ENCODE measurements at regions not wholly inside any gene's neighbourhood (a gene's known extent, or its start where the extent isn't known, plus 50 kb on each side); places are given as distances from the start of the nearest gene placed in this dataset.

GRCh38 chr6:4354181-4354580, 218.8 kb upstream of the ECI2 start:
- Histone ChIP-seq H3K4me3 (ENCODE audit: low read depth in 1 of 2, low read length in 2 of 2) (no peak overlapping the region), H3K36me3 (ENCODE audit: control insufficient read depth in 1 of 2, insufficient read depth in 2 of 2, low read length in 2 of 2) (no peaks in the 10 kb centered on the region), H3K27me3 (ENCODE audit: control insufficient read depth in 1 of 2, insufficient read depth in 2 of 2, low read length in 2 of 2) (peaks cover 0 to 3% of the 10 kb centered on the region in 2 donors), H3K9ac (ENCODE audit: low read depth in 1 of 2, low read length in 2 of 2) (no peak overlapping the region), H3K9me3 (ENCODE audit: control insufficient read depth in 1 of 2, low read length in 2 of 2) (no peaks in the 10 kb centered on the region), H3K4me1 (ENCODE audit: control insufficient read depth in 1 of 2, insufficient read depth in 2 of 2, low read length in 2 of 2) (peaks cover 6 to 8% of the 10 kb centered on the region in 2 donors), H3K27ac (ENCODE audit: low read depth, low read length) (no peak overlapping the region)

DNA sequence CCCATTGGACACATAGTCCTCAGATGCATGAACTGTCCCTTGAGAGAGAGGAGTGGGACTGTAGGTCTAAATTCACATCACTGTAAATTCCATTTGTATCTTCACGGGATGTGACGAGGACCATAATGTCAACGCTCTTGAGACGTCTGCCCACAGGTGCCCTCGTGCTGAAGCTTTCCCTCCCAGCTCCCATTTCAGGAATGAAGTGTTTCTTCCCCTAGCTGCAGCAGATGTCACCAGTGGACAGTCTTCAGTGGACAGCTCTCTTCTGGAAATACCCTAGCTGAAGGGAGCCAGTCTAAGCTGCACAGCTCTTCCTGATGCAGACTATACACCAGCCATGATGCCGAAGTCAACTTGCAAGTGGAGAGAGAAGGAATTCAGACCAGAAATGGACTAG, 217.4 kb upstream of the ECI2 start:
- Histone ChIP-seq H3K27ac (ENCODE audit: low read depth, low read length) (no peak overlapping the region), H3K9me3 (ENCODE audit: control insufficient read depth in 1 of 2, low read length in 2 of 2) (no peaks in the 10 kb centered on the region), H3K27me3 (ENCODE audit: control insufficient read depth in 1 of 2, insufficient read depth in 2 of 2, low read length in 2 of 2) (peaks cover 0 to 3% of the 10 kb centered on the region in 2 donors), H3K36me3 (ENCODE audit: control insufficient read depth in 1 of 2, insufficient read depth in 2 of 2, low read length in 2 of 2) (no peaks in the 10 kb centered on the region), H3K4me3 (ENCODE audit: low read depth in 1 of 2, low read length in 2 of 2) (no peak overlapping the region), H3K9ac (ENCODE audit: low read depth in 1 of 2, low read length in 2 of 2) (no peak overlapping the region), H3K4me1 (ENCODE audit: control insufficient read depth in 1 of 2, insufficient read depth in 2 of 2, low read length in 2 of 2) (no peaks in the 10 kb centered on the region)

DNA sequence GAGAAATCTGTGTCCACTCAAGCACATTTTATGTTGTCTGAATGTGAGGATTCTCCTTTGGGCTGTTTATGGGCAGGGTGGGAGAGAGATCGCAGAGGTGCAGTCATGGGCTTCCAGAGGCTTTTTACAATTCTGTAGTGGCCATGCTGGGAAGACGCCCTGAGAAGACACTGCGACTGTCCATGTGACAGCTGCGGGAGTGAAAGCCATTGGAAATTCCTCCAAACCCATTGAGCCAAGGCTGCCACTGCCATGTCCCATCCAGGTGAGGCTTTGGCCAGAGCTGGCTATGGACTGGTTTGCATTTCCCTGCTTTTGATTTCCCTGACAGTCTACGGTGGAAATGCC, 216.9 kb upstream of the ECI2 start:
- H3K27ac ChIP-seq (ENCODE audit: low read depth, low read length), result no peak overlapping the region
- H3K4me3 ChIP-seq (ENCODE audit: low read depth in 1 of 2, low read length in 2 of 2), result no peak overlapping the region
- no peaks in the 10 kb centered on the region for H3K9me3 ChIP-seq (ENCODE audit: control insufficient read depth in 1 of 2, low read length in 2 of 2)
- no peaks in the 10 kb centered on the region for H3K36me3 ChIP-seq (ENCODE audit: control insufficient read depth in 1 of 2, insufficient read depth in 2 of 2, low read length in 2 of 2)
- no peaks in the 10 kb centered on the region for H3K4me1 ChIP-seq (ENCODE audit: control insufficient read depth in 1 of 2, insufficient read depth in 2 of 2, low read length in 2 of 2)
- no peak overlapping the region for H3K9ac ChIP-seq (ENCODE audit: low read depth in 1 of 2, low read length in 2 of 2)
- peaks cover 0 to 3% of the 10 kb centered on the region in 2 donors for H3K27me3 ChIP-seq (ENCODE audit: control insufficient read depth in 1 of 2, insufficient read depth in 2 of 2, low read length in 2 of 2)

GRCh38 chr6:4351520-4352321, 216.3 kb upstream of the ECI2 start:
- no peaks in the 10 kb centered on the region for H3K4me1 ChIP-seq (ENCODE audit: control insufficient read depth in 1 of 2, insufficient read depth in 2 of 2, low read length in 2 of 2)
- H3K9ac ChIP-seq (ENCODE audit: low read depth in 1 of 2, low read length in 2 of 2), result no peak overlapping the region
- no peak overlapping the region for H3K27ac ChIP-seq (ENCODE audit: low read depth, low read length)
- no peaks in the 10 kb centered on the region for H3K36me3 ChIP-seq (ENCODE audit: control insufficient read depth in 1 of 2, insufficient read depth in 2 of 2, low read length in 2 of 2)
- peaks cover 0 to 3% of the 10 kb centered on the region in 2 donors for H3K27me3 ChIP-seq (ENCODE audit: control insufficient read depth in 1 of 2, insufficient read depth in 2 of 2, low read length in 2 of 2)
- H3K4me3 ChIP-seq (ENCODE audit: low read depth in 1 of 2, low read length in 2 of 2), result no peak overlapping the region
- no peaks in the 10 kb centered on the region for H3K9me3 ChIP-seq (ENCODE audit: control insufficient read depth in 1 of 2, low read length in 2 of 2)

DNA sequence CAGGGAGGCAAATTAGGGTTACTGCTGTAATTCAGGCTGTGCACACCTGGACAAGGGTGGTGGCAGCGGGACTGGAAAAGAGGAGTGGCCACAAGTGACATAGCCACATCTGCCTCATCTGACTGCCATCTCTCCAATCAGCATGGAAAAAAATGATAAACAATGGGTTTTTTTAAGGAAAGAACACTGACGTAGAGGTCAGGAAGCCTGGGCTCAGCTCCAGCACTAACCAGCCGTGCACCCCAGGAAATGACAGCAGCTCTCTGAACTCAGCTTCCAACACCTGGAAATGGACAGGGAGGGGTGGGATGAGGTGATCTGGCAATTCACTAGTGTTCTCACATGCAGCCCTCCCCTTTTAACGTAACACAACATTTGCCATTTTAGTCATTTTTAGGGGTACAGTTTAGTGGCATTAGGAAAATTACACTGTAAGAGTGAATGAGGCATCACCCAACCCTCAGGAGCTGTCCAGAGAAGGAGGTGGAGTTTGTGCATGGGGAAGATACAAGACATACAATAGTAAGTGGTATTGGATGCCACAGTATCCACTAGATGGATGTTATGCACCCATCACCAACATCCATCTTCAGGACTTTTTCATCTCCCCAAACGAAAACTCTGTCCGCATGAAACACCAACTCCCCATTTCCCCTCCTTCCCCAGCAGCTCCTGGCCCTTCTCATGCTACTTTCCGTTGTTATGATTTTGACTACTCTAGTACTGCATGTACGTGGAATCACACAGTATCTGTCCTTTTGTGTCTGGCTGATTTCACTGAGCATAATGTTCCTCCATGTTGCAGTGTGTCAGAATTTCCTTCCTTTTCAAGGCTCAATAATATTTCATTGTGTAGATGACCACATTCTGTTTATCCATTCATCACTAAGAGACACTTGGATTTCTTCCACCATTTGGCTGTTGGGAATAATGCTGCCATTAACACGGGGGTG, 215.5 kb upstream of the ECI2 start:
- Histone ChIP-seq H3K9me3 (ENCODE audit: control insufficient read depth in 1 of 2, low read length in 2 of 2) (no peaks in the 10 kb centered on the region), H3K27me3 (ENCODE audit: control insufficient read depth in 1 of 2, insufficient read depth in 2 of 2, low read length in 2 of 2) (peaks cover 0 to 3% of the 10 kb centered on the region in 2 donors), H3K4me3 (ENCODE audit: low read depth in 1 of 2, low read length in 2 of 2) (no peak overlapping the region), H3K27ac (ENCODE audit: low read depth, low read length) (no peak overlapping the region), H3K4me1 (ENCODE audit: control insufficient read depth in 1 of 2, insufficient read depth in 2 of 2, low read length in 2 of 2) (no peaks in the 10 kb centered on the region), H3K36me3 (ENCODE audit: control insufficient read depth in 1 of 2, insufficient read depth in 2 of 2, low read length in 2 of 2) (no peaks in the 10 kb centered on the region), H3K9ac (ENCODE audit: low read depth in 1 of 2, low read length in 2 of 2) (no peak overlapping the region)

GRCh38 chr6:4349931-4350330, 214.6 kb upstream of the ECI2 start:
- peaks cover 0 to 3% of the 10 kb centered on the region in 2 donors for H3K27me3 ChIP-seq (ENCODE audit: control insufficient read depth in 1 of 2, insufficient read depth in 2 of 2, low read length in 2 of 2)
- no peak overlapping the region for H3K9ac ChIP-seq (ENCODE audit: low read depth in 1 of 2, low read length in 2 of 2)
- H3K27ac ChIP-seq (ENCODE audit: low read depth, low read length), result no peak overlapping the region
- H3K4me3 ChIP-seq (ENCODE audit: low read depth in 1 of 2, low read length in 2 of 2), result no peak overlapping the region
- no peaks in the 10 kb centered on the region for H3K36me3 ChIP-seq (ENCODE audit: control insufficient read depth in 1 of 2, insufficient read depth in 2 of 2, low read length in 2 of 2)
- H3K4me1 ChIP-seq (ENCODE audit: control insufficient read depth in 1 of 2, insufficient read depth in 2 of 2, low read length in 2 of 2), result no peaks in the 10 kb centered on the region
- H3K9me3 ChIP-seq (ENCODE audit: control insufficient read depth in 1 of 2, low read length in 2 of 2), result no peaks in the 10 kb centered on the region

GRCh38 chr6:4349323-4349722, 213.9 kb upstream of the ECI2 start:
- H3K27me3 ChIP-seq (ENCODE audit: control insufficient read depth in 1 of 2, insufficient read depth in 2 of 2, low read length in 2 of 2), result peaks cover 0 to 3% of the 10 kb centered on the region in 2 donors
- H3K9me3 ChIP-seq (ENCODE audit: control insufficient read depth in 1 of 2, low read length in 2 of 2), result no peaks in the 10 kb centered on the region
- H3K4me1 ChIP-seq (ENCODE audit: control insufficient read depth in 1 of 2, insufficient read depth in 2 of 2, low read length in 2 of 2), result no peaks in the 10 kb centered on the region
- H3K4me3 ChIP-seq (ENCODE audit: low read depth in 1 of 2, low read length in 2 of 2), result no peak overlapping the region
- H3K9ac ChIP-seq (ENCODE audit: low read depth in 1 of 2, low read length in 2 of 2), result no peak overlapping the region
- no peak overlapping the region for H3K27ac ChIP-seq (ENCODE audit: low read depth, low read length)
- no peaks in the 10 kb centered on the region for H3K36me3 ChIP-seq (ENCODE audit: control insufficient read depth in 1 of 2, insufficient read depth in 2 of 2, low read length in 2 of 2)

GRCh38 chr6:4348462-4349112, 213.2 kb upstream of the ECI2 start:
- Histone ChIP-seq H3K27ac (ENCODE audit: low read depth, low read length) (no peak overlapping the region), H3K9me3 (ENCODE audit: control insufficient read depth in 1 of 2, low read length in 2 of 2) (no peaks in the 10 kb centered on the region), H3K36me3 (ENCODE audit: control insufficient read depth in 1 of 2, insufficient read depth in 2 of 2, low read length in 2 of 2) (no peaks in the 10 kb centered on the region), H3K27me3 (ENCODE audit: control insufficient read depth in 1 of 2, insufficient read depth in 2 of 2, low read length in 2 of 2) (peaks cover 3% of the 10 kb centered on the region in 2 donors), H3K9ac (ENCODE audit: low read depth in 1 of 2, low read length in 2 of 2) (no peak overlapping the region), H3K4me3 (ENCODE audit: low read depth in 1 of 2, low read length in 2 of 2) (no peak overlapping the region), H3K4me1 (ENCODE audit: control insufficient read depth in 1 of 2, insufficient read depth in 2 of 2, low read length in 2 of 2) (no peaks in the 10 kb centered on the region)

DNA sequence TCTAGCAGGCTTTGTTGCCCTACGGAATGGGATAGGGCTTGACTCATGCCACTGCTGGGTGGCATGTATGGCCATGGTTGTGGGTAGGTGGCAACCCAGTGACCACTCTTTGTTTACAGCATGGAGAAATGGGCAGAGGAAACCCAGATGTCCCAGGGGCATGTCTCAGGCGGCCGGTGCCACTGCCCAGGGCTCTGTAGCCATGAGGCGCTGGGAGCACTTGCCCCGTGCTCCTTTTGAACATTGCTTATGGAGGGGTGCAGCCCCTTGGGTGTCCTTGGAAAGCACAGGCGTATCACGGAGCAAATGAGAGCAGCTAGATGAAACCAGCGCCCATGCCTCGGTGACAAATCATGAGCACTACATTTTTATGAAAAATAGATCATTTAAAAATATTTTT, 212.5 kb upstream of the ECI2 start:
- Histone ChIP-seq H3K27ac (ENCODE audit: low read depth, low read length) (no peak overlapping the region), H3K9ac (ENCODE audit: low read depth in 1 of 2, low read length in 2 of 2) (no peak overlapping the region), H3K36me3 (ENCODE audit: control insufficient read depth in 1 of 2, insufficient read depth in 2 of 2, low read length in 2 of 2) (no peaks in the 10 kb centered on the region), H3K9me3 (ENCODE audit: control insufficient read depth in 1 of 2, low read length in 2 of 2) (no peaks in the 10 kb centered on the region), H3K27me3 (ENCODE audit: control insufficient read depth in 1 of 2, insufficient read depth in 2 of 2, low read length in 2 of 2) (peaks cover 3% of the 10 kb centered on the region in 2 donors), H3K4me1 (ENCODE audit: control insufficient read depth in 1 of 2, insufficient read depth in 2 of 2, low read length in 2 of 2) (no peaks in the 10 kb centered on the region), H3K4me3 (ENCODE audit: low read depth in 1 of 2, low read length in 2 of 2) (no peak overlapping the region)

Data from duodenal mucosa (tissue), 2 donors.